Ishikawa (cell line): ENCODE measurements at regions not wholly inside any gene's neighbourhood (a gene's known extent, or its start where the extent isn't known, plus 50 kb on each side); places are given as distances from the start of the nearest gene placed in this dataset.

Source experiments
- CEBPB ChIP-seq: IDR thresholded peaks from 2 replicates; pipeline ENCODE4 v1.6.1; 2012
- CREB1 ChIP-seq: IDR thresholded peaks from 2 replicates; pipeline ENCODE4 v1.6.1; 2012; ENCODE audit warnings: low read depth
- EGR1 ChIP-seq: IDR thresholded peaks from 2 replicates; pipeline ENCODE4 v1.6.1; 2012
- EP300 ChIP-seq: IDR thresholded peaks from 2 replicates; pipeline ENCODE4 v1.6.1; 2012; ENCODE audit warnings: borderline replicate concordance
- FOXM1 ChIP-seq: IDR thresholded peaks from 2 replicates; pipeline ENCODE4 v1.6.1; 2012; ENCODE audit warnings: low read depth, borderline replicate concordance
- NFIC ChIP-seq: IDR thresholded peaks from 2 replicates; pipeline ENCODE4 v1.6.1; 2012
- RAD21 ChIP-seq: IDR thresholded peaks from 2 replicates; pipeline ENCODE4 v1.6.1; 2012; ENCODE audit warnings: low read depth
- TAF1 ChIP-seq: IDR thresholded peaks from 2 replicates; pipeline ENCODE4 v1.6.1; 2012; ENCODE audit warnings: low read depth, mild to moderate bottlenecking
- TCF12 ChIP-seq: IDR thresholded peaks from 2 replicates; pipeline ENCODE4 v1.6.1; 2012; ENCODE audit warnings: low read depth
- TEAD4 ChIP-seq: IDR thresholded peaks from 2 replicates; pipeline ENCODE4 v1.6.1; 2012
- YY1 ChIP-seq: IDR thresholded peaks from 2 replicates; pipeline ENCODE4 v1.6.1; 2012; ENCODE audit warnings: low read depth
- ZBTB7A ChIP-seq: IDR thresholded peaks from 2 replicates; pipeline ENCODE4 v1.6.1; 2012; ENCODE audit warnings: low read depth
- TF ChIP-seq, protein P1 (sequence below): IDR thresholded peaks from 2 replicates; pipeline ENCODE4 v1.6.1; 2012; ENCODE audit warnings: low read depth, mild to moderate bottlenecking
- TF ChIP-seq, protein P2 (sequence below): IDR thresholded peaks from 2 replicates; pipeline ENCODE4 v1.6.1; 2012
- TF ChIP-seq, protein P3 (sequence below): IDR thresholded peaks from 2 replicates; pipeline ENCODE4 v1.6.1; 2012

GRCh38 chr20:11453430-11453829 is 464.3 kb upstream of the BTBD3 start:
- TF ChIP-seq TEAD4: no peak
- no peak for TF ChIP-seq CREB1
- TF ChIP-seq FOXM1: no peak
- TF ChIP-seq, protein P1, sequence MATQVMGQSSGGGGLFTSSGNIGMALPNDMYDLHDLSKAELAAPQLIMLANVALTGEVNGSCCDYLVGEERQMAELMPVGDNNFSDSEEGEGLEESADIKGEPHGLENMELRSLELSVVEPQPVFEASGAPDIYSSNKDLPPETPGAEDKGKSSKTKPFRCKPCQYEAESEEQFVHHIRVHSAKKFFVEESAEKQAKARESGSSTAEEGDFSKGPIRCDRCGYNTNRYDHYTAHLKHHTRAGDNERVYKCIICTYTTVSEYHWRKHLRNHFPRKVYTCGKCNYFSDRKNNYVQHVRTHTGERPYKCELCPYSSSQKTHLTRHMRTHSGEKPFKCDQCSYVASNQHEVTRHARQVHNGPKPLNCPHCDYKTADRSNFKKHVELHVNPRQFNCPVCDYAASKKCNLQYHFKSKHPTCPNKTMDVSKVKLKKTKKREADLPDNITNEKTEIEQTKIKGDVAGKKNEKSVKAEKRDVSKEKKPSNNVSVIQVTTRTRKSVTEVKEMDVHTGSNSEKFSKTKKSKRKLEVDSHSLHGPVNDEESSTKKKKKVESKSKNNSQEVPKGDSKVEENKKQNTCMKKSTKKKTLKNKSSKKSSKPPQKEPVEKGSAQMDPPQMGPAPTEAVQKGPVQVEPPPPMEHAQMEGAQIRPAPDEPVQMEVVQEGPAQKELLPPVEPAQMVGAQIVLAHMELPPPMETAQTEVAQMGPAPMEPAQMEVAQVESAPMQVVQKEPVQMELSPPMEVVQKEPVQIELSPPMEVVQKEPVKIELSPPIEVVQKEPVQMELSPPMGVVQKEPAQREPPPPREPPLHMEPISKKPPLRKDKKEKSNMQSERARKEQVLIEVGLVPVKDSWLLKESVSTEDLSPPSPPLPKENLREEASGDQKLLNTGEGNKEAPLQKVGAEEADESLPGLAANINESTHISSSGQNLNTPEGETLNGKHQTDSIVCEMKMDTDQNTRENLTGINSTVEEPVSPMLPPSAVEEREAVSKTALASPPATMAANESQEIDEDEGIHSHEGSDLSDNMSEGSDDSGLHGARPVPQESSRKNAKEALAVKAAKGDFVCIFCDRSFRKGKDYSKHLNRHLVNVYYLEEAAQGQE: no peak
- TF ChIP-seq ZBTB7A: no peak
- no peak for TF ChIP-seq CEBPB
- no peak for TF ChIP-seq NFIC
- TF ChIP-seq, protein P2, sequence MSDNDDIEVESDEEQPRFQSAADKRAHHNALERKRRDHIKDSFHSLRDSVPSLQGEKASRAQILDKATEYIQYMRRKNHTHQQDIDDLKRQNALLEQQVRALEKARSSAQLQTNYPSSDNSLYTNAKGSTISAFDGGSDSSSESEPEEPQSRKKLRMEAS: no peak
- TF ChIP-seq TCF12: no peak
- TF ChIP-seq, protein P3, sequence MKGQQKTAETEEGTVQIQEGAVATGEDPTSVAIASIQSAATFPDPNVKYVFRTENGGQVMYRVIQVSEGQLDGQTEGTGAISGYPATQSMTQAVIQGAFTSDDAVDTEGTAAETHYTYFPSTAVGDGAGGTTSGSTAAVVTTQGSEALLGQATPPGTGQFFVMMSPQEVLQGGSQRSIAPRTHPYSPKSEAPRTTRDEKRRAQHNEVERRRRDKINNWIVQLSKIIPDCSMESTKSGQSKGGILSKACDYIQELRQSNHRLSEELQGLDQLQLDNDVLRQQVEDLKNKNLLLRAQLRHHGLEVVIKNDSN: no peak
- TF ChIP-seq YY1: no peak

DNA sequence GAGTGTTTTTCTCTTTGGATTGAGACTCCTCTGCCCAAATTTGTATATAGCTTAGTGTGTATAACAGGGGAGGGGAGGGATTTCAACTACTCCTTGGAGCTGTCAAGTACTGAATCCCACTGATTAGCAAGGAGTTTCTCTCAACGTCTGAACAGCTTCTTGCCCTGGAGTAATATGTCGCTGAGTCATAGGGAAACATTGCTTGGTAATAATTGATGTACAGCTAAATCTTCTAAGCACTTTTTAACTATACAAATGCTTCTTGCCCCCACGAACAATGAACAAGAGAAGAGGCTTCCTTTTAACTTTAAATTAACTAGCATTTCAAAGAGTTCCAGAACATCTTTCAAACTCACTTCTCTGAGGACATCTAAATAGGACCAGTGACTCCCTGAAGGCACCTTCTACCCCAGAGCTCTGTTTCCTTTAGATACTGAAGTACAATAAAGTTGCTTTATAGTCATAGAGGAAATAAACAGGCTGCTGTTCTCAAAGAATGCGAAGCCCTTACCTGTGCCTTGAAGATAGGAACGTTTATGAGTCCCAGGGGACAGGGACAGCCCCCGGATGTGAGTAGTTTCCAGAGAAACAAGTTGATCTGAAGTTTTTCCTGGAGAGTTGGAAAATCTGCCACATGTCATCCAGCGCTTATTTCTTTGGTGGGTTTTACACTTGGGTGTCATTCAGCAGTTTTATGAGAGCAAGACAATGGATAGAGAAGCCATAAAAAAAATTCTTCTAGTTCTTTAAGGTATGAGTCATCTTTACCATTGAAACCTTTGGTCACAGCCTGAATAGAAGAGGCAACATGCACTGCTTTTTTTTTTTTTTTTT is 462.5 kb upstream of the BTBD3 start:
- TF ChIP-seq TAF1 (no peak), CEBPB (peak; percentile 41; the same call in 1 of the 2 replicates), FOXM1 (peak; percentile 92), EGR1 (no peak), TCF12 (peak; percentile 94), EP300 (peak; percentile 93), ZBTB7A (0 out of 2 replicates have a peak, but pooled peaks have one; percentile 30), TEAD4 (peak; percentile 91), NFIC (peak; percentile 80), YY1 (no peak), CREB1 (no peak), RAD21 (peak; percentile 19)
- TF ChIP-seq, protein P3: no peak
- TF ChIP-seq, protein P2: peak; percentile 77
- TF ChIP-seq, protein P1: no peak

- TF ChIP-seq TCF12 (no peak), CREB1 (no peak), TEAD4 (no peak), EP300 (no peak), CEBPB (no peak), YY1 (no peak), EGR1 (no peak), ZBTB7A (no peak), RAD21 (no peak), FOXM1 (no peak), NFIC (no peak), TAF1 (no peak)
- TF ChIP-seq, protein P2: no peak
- TF ChIP-seq, protein P3: no peak
- TF ChIP-seq, protein P1: no peak
Observed at GRCh38 chr20:11457488-11457887, 460.2 kb upstream of the BTBD3 start.
